HEK293 (cell line): ENCODE measurements at regions not wholly inside any gene's neighbourhood (a gene's known extent, or its start where the extent isn't known, plus 50 kb on each side); places are given as distances from the start of the nearest gene placed in this dataset.

Experiments used
- CTCF ChIA-PET: fragments of 350-600 bp; formaldehyde crosslinking; extraction: SDS; loops from one replicate; lab custom pipeline; 2021; ENCODE audit warnings: antibody characterized with exemption; lab: Yijun Ruan, JAX
- POLR2A ChIA-PET: fragments of 300-600 bp; formaldehyde crosslinking; extraction: SDS; loops from one replicate; lab custom pipeline; 2020; ENCODE audit warnings: antibody characterized with exemption, inconsistent platforms; lab: Yijun Ruan, JAX
- H3K27ac ChIP-seq: fragments of 200-500 bp; sonication (Bioruptor generic); 2 replicates; pipeline ENCODE4 v1.5.1; 2014; ENCODE audit warnings: low read depth, low read length, control low read depth, inconsistent platforms; ENCODE audit errors: extremely low read depth
- H3K36me3 ChIP-seq, 2 experiments: fragments of 200-500 bp in 1 of 2; sonication (Bioruptor generic) in 1 of 2; 1 replicate in 1 of 2; 2 replicates in 1 of 2; pipeline ENCODE4 v1.5.1; 2014 to 2017; ENCODE audit warnings: inconsistent platforms in 2 of 2, low read length in 2 of 2; ENCODE audit not compliant: control insufficient read depth in 2 of 2, insufficient read depth in 1 of 2
- H3K4me1 ChIP-seq: fragments of 200-500 bp; sonication (Bioruptor generic); 2 replicates; pipeline ENCODE4 v1.5.1; 2014; ENCODE audit warnings: mild to moderate bottlenecking, low read length, inconsistent platforms; ENCODE audit not compliant: control insufficient read depth, insufficient read depth
- H3K4me3 ChIP-seq: 2 replicates; pipeline ENCODE4 v1.5.1; 2011; ENCODE audit warnings: low read depth, mild to moderate bottlenecking, control low read depth, low read length, moderate library complexity
- H3K9me3 ChIP-seq: fragments of 200-500 bp; sonication (Bioruptor generic); 2 replicates; pipeline ENCODE4 v1.5.1; 2014; ENCODE audit warnings: low read depth, low read length, inconsistent platforms; ENCODE audit not compliant: control insufficient read depth, insufficient read depth
- AEBP2 ChIP-seq: fragments of 450-650 bp; formaldehyde crosslinking; IDR thresholded peaks from 2 replicates; pipeline ENCODE4 v1.5.1; 2016; ENCODE audit warnings: missing biosample characterization, missing genetic modification characterization, borderline replicate concordance
- GLIS2 ChIP-seq: fragments of 450-650 bp; formaldehyde crosslinking; IDR thresholded peaks from 2 replicates; pipeline ENCODE4 v1.5.1; 2016; ENCODE audit warnings: missing biosample characterization, missing genetic modification characterization
- YY2 ChIP-seq: fragments of 450-650 bp; formaldehyde crosslinking; IDR thresholded peaks from 2 replicates; pipeline ENCODE4 v1.5.1; 2016; ENCODE audit warnings: missing biosample characterization, missing genetic modification characterization
- ZBTB10 ChIP-seq: fragments of 450-650 bp; formaldehyde crosslinking; IDR thresholded peaks from 2 replicates; pipeline ENCODE4 v1.5.1; 2016; ENCODE audit warnings: missing biosample characterization, missing genetic modification characterization
- ZFP41 ChIP-seq: fragments of 450-650 bp; formaldehyde crosslinking; IDR thresholded peaks from 2 replicates; pipeline ENCODE4 v1.5.1; 2016; ENCODE audit warnings: missing biosample characterization, missing genetic modification characterization, borderline replicate concordance
- ZFP69B ChIP-seq: fragments of 450-650 bp; formaldehyde crosslinking; IDR thresholded peaks from 2 replicates; pipeline ENCODE4 v1.5.1; 2016; ENCODE audit warnings: missing biosample characterization, missing genetic modification characterization
- ZNF138 ChIP-seq: fragments of 450-650 bp; formaldehyde crosslinking; IDR thresholded peaks from 2 replicates; pipeline ENCODE4 v1.5.1; 2016; ENCODE audit warnings: missing biosample characterization, missing genetic modification characterization, borderline replicate concordance
- ZNF175 ChIP-seq: fragments of 450-650 bp; formaldehyde crosslinking; IDR thresholded peaks from 2 replicates; pipeline ENCODE4 v1.5.1; 2016; ENCODE audit warnings: missing biosample characterization, missing genetic modification characterization
- ZNF248 ChIP-seq: fragments of 450-650 bp; formaldehyde crosslinking; IDR thresholded peaks from 2 replicates; pipeline ENCODE4 v1.5.1; 2017; ENCODE audit warnings: missing biosample characterization, missing genetic modification characterization
- ZNF280D ChIP-seq: fragments of 450-650 bp; formaldehyde crosslinking; IDR thresholded peaks from 2 replicates; pipeline ENCODE4 v1.5.1; 2016; ENCODE audit warnings: missing biosample characterization, missing genetic modification characterization
- ZNF398 ChIP-seq: fragments of 450-650 bp; formaldehyde crosslinking; IDR thresholded peaks from 2 replicates; pipeline ENCODE4 v1.5.1; 2017; ENCODE audit warnings: missing biosample characterization, missing genetic modification characterization
- ZNF426 ChIP-seq: fragments of 450-650 bp; formaldehyde crosslinking; IDR thresholded peaks from 2 replicates; pipeline ENCODE4 v1.5.1; 2017; ENCODE audit warnings: missing biosample characterization, missing genetic modification characterization, mild to moderate bottlenecking, inconsistent platforms, moderate library complexity
- ZNF555 ChIP-seq: fragments of 450-650 bp; formaldehyde crosslinking; conservative IDR thresholded peaks from 2 replicates; pipeline ENCODE4 v1.5.1; 2017; ENCODE audit warnings: missing biosample characterization, mild to moderate bottlenecking, missing genetic modification characterization, inconsistent platforms
- ZNF560 ChIP-seq: fragments of 450-650 bp; formaldehyde crosslinking; IDR thresholded peaks from 2 replicates; pipeline ENCODE4 v1.5.1; 2017; ENCODE audit warnings: missing biosample characterization, missing genetic modification characterization, borderline replicate concordance
- ZNF571 ChIP-seq: fragments of 450-650 bp; formaldehyde crosslinking; IDR thresholded peaks from 2 replicates; pipeline ENCODE4 v1.5.0; 2017; ENCODE audit warnings: missing biosample characterization, missing genetic modification characterization
- ZNF610 ChIP-seq: fragments of 450-650 bp; formaldehyde crosslinking; IDR thresholded peaks from 2 replicates; pipeline ENCODE4 v1.5.1; 2016; ENCODE audit warnings: missing biosample characterization, missing genetic modification characterization, borderline replicate concordance
- ZNF624 ChIP-seq: fragments of 450-650 bp; formaldehyde crosslinking; IDR thresholded peaks from 2 replicates; pipeline ENCODE4 v1.5.1; 2017; ENCODE audit warnings: missing biosample characterization, missing genetic modification characterization
- ZNF654 ChIP-seq: fragments of 450-650 bp; formaldehyde crosslinking; IDR thresholded peaks from 2 replicates; pipeline ENCODE4 v1.5.1; 2016; ENCODE audit warnings: low read depth, missing biosample characterization, missing genetic modification characterization
- ZSCAN30 ChIP-seq: fragments of 450-650 bp; IDR thresholded peaks from 2 replicates; pipeline ENCODE4 v1.5.1; 2018; ENCODE audit warnings: missing biosample characterization, mild to moderate bottlenecking, missing genetic modification characterization, moderate library complexity

- TF ChIP-seq AEBP2 (tag by site-specific recombination) (no peak), ZFP41 (no peak)
- TF ChIP-seq, all 188 proteins: peak for 0
These were observed 340.8 kb upstream of the SUCLG2 start (continued) for GRCh38 chr3:67995206-67995605.

- ChIA-PET POLR2A (no interaction called here), CTCF (interaction anchor here (0.7 kb wide), 1 partner anchor 626 kb away, joined by 3 read pairs; no protein-coding TSS in a partner anchor)
- no peak overlapping the region for H3K4me3 ChIP-seq
- TF ChIP-seq YY2 (no peak), ZBTB10 (tag by site-specific recombination) (no peak), ZNF624 (tag by site-specific recombination) (no peak), ZNF654 (tag by site-specific recombination) (no peak), ZNF175 (tag by site-specific recombination) (no peak), ZNF610 (tag by site-specific recombination) (no peak), ZFP69B (tag by site-specific recombination) (no peak), ZNF248 (tag by site-specific recombination) (no peak), ZNF426 (tag by site-specific recombination) (no peak), ZNF560 (tag by site-specific recombination) (no peak), ZSCAN30 (no peak), ZNF571 (tag by site-specific recombination) (no peak), ZNF280D (no peak), ZNF398 (tag by site-specific recombination) (no peak), ZNF555 (tag by site-specific recombination) (no peak), ZNF138 (tag by site-specific recombination) (no peak), GLIS2 (no peak)
- H3K9me3 ChIP-seq: no peaks in the 10 kb centered on the region
- H3K36me3 ChIP-seq: no peaks in the 10 kb centered on the region
- H3K27ac ChIP-seq: no peak overlapping the region
- H3K4me1 ChIP-seq: no peaks in the 10 kb centered on the region
These were observed 332.3 kb upstream of the SUCLG2 start for GRCh38 chr3:67986706-67987105.
